Fibroblast of villous mesenchyme (primary cell): ENCODE measurements at regions not wholly inside any gene's neighbourhood (a gene's known extent, or its start where the extent isn't known, plus 50 kb on each side); places are given as distances from the start of the nearest gene placed in this dataset.
A peak's percentile ranks its signal among the peaks of the same experiment; 100 is the strongest.

Experiments
- DNase-seq: peaks from one replicate; pipeline ENCODE4 v3.0.0-alpha.2; 2010; ENCODE audit warnings: low read depth
- H3K4me3 ChIP-seq: 2 replicates; pipeline ENCODE4 v1.5.1; 2011; ENCODE audit warnings: low read depth, mild to moderate bottlenecking, low read length
- CTCF ChIP-seq: IDR thresholded peaks from 2 replicates; pipeline ENCODE4 v1.5.1; 2012; ENCODE audit warnings: low read depth, mild to moderate bottlenecking, low read length; ENCODE audit not compliant: insufficient read depth

GRCh38 chr14:71371711-71372396 lies 464.6 kb downstream of the PCNX1 start:
- H3K4me3 ChIP-seq, result no peak overlapping the region
- no peak for TF ChIP-seq CTCF
- no peak for DNase-seq

- no peak overlapping the region for H3K4me3 ChIP-seq
- TF ChIP-seq CTCF, result no peak
- DNase-seq, result peak; percentile 99
Measured at GRCh38 chr14:71372411-71372838, 465.2 kb downstream of the PCNX1 start.

- no peak for TF ChIP-seq CTCF
- no peak overlapping the region for H3K4me3 ChIP-seq
- no peak for DNase-seq
Measured at GRCh38 chr14:71373773-71374172, 466.5 kb downstream of the PCNX1 start.

GRCh38 chr14:71374989-71375388 lies 467.7 kb downstream of the PCNX1 start:
- no peak for TF ChIP-seq CTCF
- no peak for DNase-seq
- no peak overlapping the region for H3K4me3 ChIP-seq

GRCh38 chr14:71377099-71377498 lies 469.8 kb downstream of the PCNX1 start:
- DNase-seq, result no peak
- no peak for TF ChIP-seq CTCF
- no peak overlapping the region for H3K4me3 ChIP-seq

- TF ChIP-seq CTCF, result no peak
- H3K4me3 ChIP-seq, result no peak overlapping the region
- peak; percentile 85 for DNase-seq
Measured at GRCh38 chr14:71380271-71380670, 473.0 kb downstream of the PCNX1 start.

GRCh38 chr14:71381814-71382213 lies 474.6 kb downstream of the PCNX1 start:
- DNase-seq, result no peak
- H3K4me3 ChIP-seq, result no peak overlapping the region
- no peak for TF ChIP-seq CTCF
